SKM-1 (cell line): ENCODE measurements at regions not wholly inside any gene's neighbourhood (a gene's known extent, or its start where the extent isn't known, plus 50 kb on each side); places are given as distances from the start of the nearest gene placed in this dataset.

ENCODE experiments used
- DNase-seq: peaks from one replicate; lab custom pipeline; 2025; ENCODE audit not compliant: unreplicated experiment; lab: John Stamatoyannopoulos, UW

GRCh38 chr9:75408391-75408790 is 320.1 kb downstream of the OSTF1 start:
- DNase-seq: no peak

- DNase-seq: no peak
Measured at GRCh38 chr9:75410405-75410804, 322.1 kb downstream of the OSTF1 start.

- no peak for DNase-seq
Measured at GRCh38 chr9:75414371-75415160, 326.3 kb downstream of the OSTF1 start.

GRCh38 chr9:75417471-75417870 is 329.2 kb downstream of the OSTF1 start:
- DNase-seq: no peak

GRCh38 chr9:75418518-75418917 is 330.2 kb downstream of the OSTF1 start:
- no peak for DNase-seq

- DNase-seq: no peak
Measured at GRCh38 chr9:75422944-75423522, 334.7 kb downstream of the OSTF1 start.

GRCh38 chr9:75429531-75430475 is 341.5 kb downstream of the OSTF1 start:
- no peak for DNase-seq

GRCh38 chr9:75431375-75431774 is 343.1 kb downstream of the OSTF1 start:
- DNase-seq: no peak

- DNase-seq: no peak
Measured at GRCh38 chr9:75432386-75432785, 344.1 kb downstream of the OSTF1 start.

- no peak for DNase-seq
Measured at GRCh38 chr9:75432888-75433287, 344.6 kb downstream of the OSTF1 start.

- no peak for DNase-seq
Measured at GRCh38 chr9:75438716-75439115, 350.4 kb downstream of the OSTF1 start.

GRCh38 chr9:75440914-75441313 is 352.6 kb downstream of the OSTF1 start:
- no peak for DNase-seq

GRCh38 chr9:75445144-75445543 is 356.8 kb downstream of the OSTF1 start:
- DNase-seq: no peak

- DNase-seq: no peak
Measured at GRCh38 chr9:75447281-75447680, 359.0 kb downstream of the OSTF1 start.

- DNase-seq: no peak
Measured at GRCh38 chr9:75448281-75448680, 360.0 kb downstream of the OSTF1 start.

GRCh38 chr9:75448955-75449354 is 360.6 kb downstream of the OSTF1 start:
- DNase-seq: no peak

- DNase-seq: no peak
Measured at GRCh38 chr9:75451045-75451444, 362.7 kb downstream of the OSTF1 start.

GRCh38 chr9:75451505-75451904 is 363.2 kb downstream of the OSTF1 start:
- no peak for DNase-seq

- DNase-seq: no peak
Measured at GRCh38 chr9:75452512-75452911, 364.2 kb downstream of the OSTF1 start.

GRCh38 chr9:75454043-75454442 is 365.7 kb downstream of the OSTF1 start:
- no peak for DNase-seq

GRCh38 chr9:75454891-75455290 is 366.6 kb downstream of the OSTF1 start:
- DNase-seq: no peak

GRCh38 chr9:75455444-75455921 is 367.2 kb downstream of the OSTF1 start:
- DNase-seq: no peak
